Fibroblast of lung (primary cell): ENCODE measurements at regions not wholly inside any gene's neighbourhood (a gene's known extent, or its start where the extent isn't known, plus 50 kb on each side); places are given as distances from the start of the nearest gene placed in this dataset.

Experiments
- EZH2 ChIP-seq: IDR thresholded peaks from 2 replicates; pipeline ENCODE4 v1.5.1; 2012; ENCODE audit warnings: low read length, control low read depth, mild to moderate bottlenecking; ENCODE audit errors: missing control alignments
- TF ChIP-seq, protein P1 (sequence below), 2 donors: IDR thresholded peaks in 1 of 2; conservative IDR thresholded peaks in 1 of 2; 1 replicate in 1 of 2; 2 replicates in 1 of 2; pipeline ENCODE4 v1.5.1; 2011 to 2012; ENCODE audit warnings: low read length in 2 of 2, control low read depth in 1 of 2, inconsistent platforms in 1 of 2, low read depth in 1 of 2, mild to moderate bottlenecking in 1 of 2

DNA sequence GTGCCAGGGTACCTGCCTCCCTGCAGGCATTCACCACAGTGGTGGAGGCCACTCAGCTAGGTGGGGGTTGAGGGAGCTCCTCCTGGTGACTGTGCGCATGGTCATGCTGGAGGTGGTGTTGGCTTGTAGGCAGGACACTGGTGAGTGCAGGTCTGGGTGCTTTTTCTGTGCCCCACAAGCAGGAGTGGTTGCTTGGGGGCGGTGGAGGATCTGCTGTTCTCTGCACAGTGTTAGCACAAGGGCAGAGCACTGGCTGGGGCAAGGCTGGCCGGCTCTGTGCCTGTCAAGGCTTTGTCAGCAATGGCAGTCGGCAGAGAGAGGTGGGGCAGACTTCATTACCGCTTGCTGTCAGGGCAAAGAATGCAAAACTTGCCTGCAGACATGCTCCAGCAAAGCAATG lies 632.1 kb upstream of the ID4 start:
- TF ChIP-seq, protein P1, sequence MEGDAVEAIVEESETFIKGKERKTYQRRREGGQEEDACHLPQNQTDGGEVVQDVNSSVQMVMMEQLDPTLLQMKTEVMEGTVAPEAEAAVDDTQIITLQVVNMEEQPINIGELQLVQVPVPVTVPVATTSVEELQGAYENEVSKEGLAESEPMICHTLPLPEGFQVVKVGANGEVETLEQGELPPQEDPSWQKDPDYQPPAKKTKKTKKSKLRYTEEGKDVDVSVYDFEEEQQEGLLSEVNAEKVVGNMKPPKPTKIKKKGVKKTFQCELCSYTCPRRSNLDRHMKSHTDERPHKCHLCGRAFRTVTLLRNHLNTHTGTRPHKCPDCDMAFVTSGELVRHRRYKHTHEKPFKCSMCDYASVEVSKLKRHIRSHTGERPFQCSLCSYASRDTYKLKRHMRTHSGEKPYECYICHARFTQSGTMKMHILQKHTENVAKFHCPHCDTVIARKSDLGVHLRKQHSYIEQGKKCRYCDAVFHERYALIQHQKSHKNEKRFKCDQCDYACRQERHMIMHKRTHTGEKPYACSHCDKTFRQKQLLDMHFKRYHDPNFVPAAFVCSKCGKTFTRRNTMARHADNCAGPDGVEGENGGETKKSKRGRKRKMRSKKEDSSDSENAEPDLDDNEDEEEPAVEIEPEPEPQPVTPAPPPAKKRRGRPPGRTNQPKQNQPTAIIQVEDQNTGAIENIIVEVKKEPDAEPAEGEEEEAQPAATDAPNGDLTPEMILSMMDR (conservative IDR thresholded peaks at IDR 0.05 in 1 of 2, IDR thresholded peaks at IDR 0.05 in 1 of 2; ENCODE audit: low read depth in 1 of 2, low read length in 2 of 2) = no peak
- TF ChIP-seq EZH2 = no peak
